PC-3 (cell line): ENCODE measurements at regions not wholly inside any gene's neighbourhood (a gene's known extent, or its start where the extent isn't known, plus 50 kb on each side); places are given as distances from the start of the nearest gene placed in this dataset.
"Not testable (repeated sequence)": the region's sequence is repeated elsewhere in the genome, so short reads cannot be mapped to it uniquely, and the experiment has no call there.

Experiments used
- EZH2 ChIP-seq: fragments of 300-600 bp; sonication (generic); IDR thresholded peaks from one replicate; pipeline ENCODE4 v1.6.1; 2017; ENCODE audit warnings: antibody characterized with exemption, mild to moderate bottlenecking, low read length; ENCODE audit not compliant: unreplicated experiment
- TF ChIP-seq, protein P1 (sequence below): fragments of 300-600 bp; sonication (generic); conservative IDR thresholded peaks from 2 replicates; pipeline ENCODE4 v1.5.1; 2017; ENCODE audit warnings: antibody characterized with exemption, low read depth, mild to moderate bottlenecking, low read length

DNA sequence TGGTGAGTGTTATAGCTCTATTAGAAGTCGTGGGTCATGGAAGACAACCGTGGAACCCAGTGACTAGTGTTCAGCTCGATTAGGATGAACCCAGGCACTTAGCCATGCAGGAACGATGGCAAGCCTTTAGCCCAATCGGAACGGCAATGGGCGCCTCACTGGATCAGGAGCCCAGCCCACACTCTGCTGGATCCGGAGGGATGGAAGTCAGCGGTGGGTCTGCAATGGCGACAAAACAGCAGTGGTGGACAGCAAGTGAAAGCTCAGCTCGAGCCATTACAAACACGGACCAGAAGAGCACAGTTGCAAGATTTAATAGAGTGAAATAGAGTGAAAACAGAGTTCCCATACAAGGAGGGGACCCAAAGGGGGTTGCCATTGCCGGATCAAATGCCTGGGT lies 558.5 kb upstream of the CYLC2 start:
- TF ChIP-seq, protein P1, sequence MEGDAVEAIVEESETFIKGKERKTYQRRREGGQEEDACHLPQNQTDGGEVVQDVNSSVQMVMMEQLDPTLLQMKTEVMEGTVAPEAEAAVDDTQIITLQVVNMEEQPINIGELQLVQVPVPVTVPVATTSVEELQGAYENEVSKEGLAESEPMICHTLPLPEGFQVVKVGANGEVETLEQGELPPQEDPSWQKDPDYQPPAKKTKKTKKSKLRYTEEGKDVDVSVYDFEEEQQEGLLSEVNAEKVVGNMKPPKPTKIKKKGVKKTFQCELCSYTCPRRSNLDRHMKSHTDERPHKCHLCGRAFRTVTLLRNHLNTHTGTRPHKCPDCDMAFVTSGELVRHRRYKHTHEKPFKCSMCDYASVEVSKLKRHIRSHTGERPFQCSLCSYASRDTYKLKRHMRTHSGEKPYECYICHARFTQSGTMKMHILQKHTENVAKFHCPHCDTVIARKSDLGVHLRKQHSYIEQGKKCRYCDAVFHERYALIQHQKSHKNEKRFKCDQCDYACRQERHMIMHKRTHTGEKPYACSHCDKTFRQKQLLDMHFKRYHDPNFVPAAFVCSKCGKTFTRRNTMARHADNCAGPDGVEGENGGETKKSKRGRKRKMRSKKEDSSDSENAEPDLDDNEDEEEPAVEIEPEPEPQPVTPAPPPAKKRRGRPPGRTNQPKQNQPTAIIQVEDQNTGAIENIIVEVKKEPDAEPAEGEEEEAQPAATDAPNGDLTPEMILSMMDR = not testable (repeated sequence)
- TF ChIP-seq EZH2 = not testable (repeated sequence)
